ENCODE measurements at regions not wholly inside any gene's neighbourhood (a gene's known extent, or its start where the extent isn't known, plus 50 kb on each side); places are given as distances from the start of the nearest gene placed in this dataset.

- H3K27ac ChIP-seq: no peak overlapping the region
- WGBS, 2 donors: 86 to 97% methylated on average over 2 of the region's 2 CpGs
- no peaks in the 10 kb centered on the region for H3K9me3 ChIP-seq
- TF ChIP-seq POLR2A (IDR thresholded peaks at IDR 0.05) (no peak), CTCF (IDR thresholded peaks at IDR 0.05) (no peak)
- no peaks in the 10 kb centered on the region for H3K4me1 ChIP-seq
- DNase-seq: no peak
- no peak overlapping the region for H3K4me3 ChIP-seq
- H3K36me3 ChIP-seq (ENCODE audit: low read depth, missing control alignments): no peaks in the 10 kb centered on the region
- intact Hi-C loops (cut with DNase I; ENCODE audit: low total_unique reads): no loop called here
- H3K27me3 ChIP-seq: no peaks in the 10 kb centered on the region
Measured at GRCh38 chr13:79124183-79124582, 281.9 kb downstream of the RBM26 start.

- Histone ChIP-seq H3K27me3 (no peaks in the 10 kb centered on the region), H3K4me3 (no peak overlapping the region), H3K36me3 (ENCODE audit: low read depth, missing control alignments) (no peaks in the 10 kb centered on the region), H3K27ac (no peak overlapping the region), H3K4me1 (no peaks in the 10 kb centered on the region), H3K9me3 (no peaks in the 10 kb centered on the region)
- intact Hi-C loops (cut with DNase I; ENCODE audit: low total_unique reads): no loop called here
- 30 to 36% methylated on average over 4 of the region's 4 CpGs for WGBS, 2 donors
- TF ChIP-seq CTCF (IDR thresholded peaks at IDR 0.05) (no peak), POLR2A (IDR thresholded peaks at IDR 0.05) (no peak)
- no peak for DNase-seq
Measured at GRCh38 chr13:79121286-79121685, 284.8 kb downstream of the RBM26 start.

GRCh38 chr13:79119578-79120107 lies 286.4 kb downstream of the RBM26 start:
- Histone ChIP-seq H3K27ac (no peak overlapping the region), H3K9me3 (no peaks in the 10 kb centered on the region), H3K4me1 (no peaks in the 10 kb centered on the region), H3K4me3 (peak overlapping the region in 1 of 2 donors; percentile 36), H3K27me3 (no peaks in the 10 kb centered on the region), H3K36me3 (ENCODE audit: low read depth, missing control alignments) (no peaks in the 10 kb centered on the region)
- 60 to 70% methylated on average over 1 to 32 of the region's 34 CpGs for WGBS, 2 donors
- no peak for DNase-seq
- intact Hi-C loops (cut with DNase I; ENCODE audit: low total_unique reads): no loop called here
- TF ChIP-seq CTCF (IDR thresholded peaks at IDR 0.05): no peak
- no peak for TF ChIP-seq POLR2A (IDR thresholded peaks at IDR 0.05)

GRCh38 chr13:79112016-79112415 lies 294.0 kb downstream of the RBM26 start:
- no peaks in the 10 kb centered on the region for H3K4me1 ChIP-seq
- H3K27ac ChIP-seq: no peak overlapping the region
- intact Hi-C loops (cut with DNase I; ENCODE audit: low total_unique reads): no loop called here
- no peaks in the 10 kb centered on the region for H3K36me3 ChIP-seq (ENCODE audit: low read depth, missing control alignments)
- no peaks in the 10 kb centered on the region for H3K9me3 ChIP-seq
- TF ChIP-seq CTCF (IDR thresholded peaks at IDR 0.05) (no peak), POLR2A (IDR thresholded peaks at IDR 0.05) (no peak)
- DNase-seq: no peak
- no peak overlapping the region for H3K4me3 ChIP-seq
- no peaks in the 10 kb centered on the region for H3K27me3 ChIP-seq

GRCh38 chr13:79108914-79109643 lies 297.0 kb downstream of the RBM26 start:
- Histone ChIP-seq H3K9me3 (no peaks in the 10 kb centered on the region), H3K4me1 (no peaks in the 10 kb centered on the region), H3K27me3 (no peaks in the 10 kb centered on the region), H3K36me3 (ENCODE audit: low read depth, missing control alignments) (no peaks in the 10 kb centered on the region), H3K4me3 (no peak overlapping the region), H3K27ac (no peak overlapping the region)
- WGBS, 2 donors: 85 to 95% methylated on average over 1 of the region's 1 CpG
- no peak for DNase-seq
- TF ChIP-seq POLR2A (IDR thresholded peaks at IDR 0.05) (no peak), CTCF (IDR thresholded peaks at IDR 0.05) (no peak)
- intact Hi-C loops (cut with DNase I; ENCODE audit: low total_unique reads): no loop called here
